ENCODE measurements at regions not wholly inside any gene's neighbourhood (a gene's known extent, or its start where the extent isn't known, plus 50 kb on each side); places are given as distances from the start of the nearest gene placed in this dataset.

- intact Hi-C loops (cut with micrococcal nuclease; ENCODE audit: unreplicated experiment): no loop called here
- Histone ChIP-seq H3K4me1 (ENCODE audit: control insufficient read depth, insufficient read depth, low read length) (peaks cover 3% of the 10 kb centered on the region; the same call in 1 of the 2 replicates), H3K27ac (ENCODE audit: low read length) (no peak overlapping the region), H3K9me3 (ENCODE audit: control insufficient read depth, insufficient read depth, low read depth, low read length) (no peaks in the 10 kb centered on the region; the same call in 1 of the 2 replicates), H3K36me3 (ENCODE audit: control insufficient read depth, insufficient read depth, low read length) (no peaks in the 10 kb centered on the region), H3K4me3 (ENCODE audit: low read depth in 2 of 2, low read length in 2 of 2) (no peak overlapping the region), H3K27me3 (ENCODE audit: control insufficient read depth, insufficient read depth, low read length) (no peaks in the 10 kb centered on the region)
- in situ Hi-C loops (cut with HindIII; ENCODE audit: low pct_unique_long_range_greater_than_20kb, low sequenced_read_pairs): no loop called here
- DNase-seq (ENCODE audit: low read depth, low spot score) (no peak), ATAC-seq (no peak)
- ChIA-PET POLR2A (no interaction called here), CTCF (no interaction called here)
- no TSS peak for BruUV-seq (replicated peaks)
- no peak for TF ChIP-seq CTCF (IDR thresholded peaks at IDR 0.05)
Observed at GRCh38 chr6:93989630-93990029, 570.3 kb upstream of the EPHA7 start.

- intact Hi-C loops (cut with micrococcal nuclease; ENCODE audit: unreplicated experiment): no loop called here
- no peak overlapping the region for H3K27ac ChIP-seq (ENCODE audit: low read length)
- ChIA-PET CTCF (no interaction called here), POLR2A (no interaction called here)
- H3K4me3 ChIP-seq (ENCODE audit: low read depth in 2 of 2, low read length in 2 of 2): no peak overlapping the region
- H3K36me3 ChIP-seq (ENCODE audit: control insufficient read depth, insufficient read depth, low read length): no peaks in the 10 kb centered on the region
- no TSS peak for BruUV-seq (replicated peaks)
- DNase-seq (ENCODE audit: low read depth, low spot score) (no peak), ATAC-seq (no peak)
- H3K9me3 ChIP-seq (ENCODE audit: control insufficient read depth, insufficient read depth, low read depth, low read length): no peaks in the 10 kb centered on the region; the same call in 1 of the 2 replicates
- H3K27me3 ChIP-seq (ENCODE audit: control insufficient read depth, insufficient read depth, low read length): no peaks in the 10 kb centered on the region
- in situ Hi-C loops (cut with HindIII; ENCODE audit: low pct_unique_long_range_greater_than_20kb, low sequenced_read_pairs): no loop called here
- no peaks in the 10 kb centered on the region for H3K4me1 ChIP-seq (ENCODE audit: control insufficient read depth, insufficient read depth, low read length)
- TF ChIP-seq POLR2AphosphoS5 (IDR thresholded peaks at IDR 0.05; ENCODE audit: low read depth, low read length): no peak
- TF ChIP-seq REST (IDR thresholded peaks at IDR 0.05; ENCODE audit: insufficient read depth in 1 of 2, low read depth in 2 of 2, low read length in 1 of 2): no peak
- TF ChIP-seq CTCF (IDR thresholded peaks at IDR 0.05): no peak
- TF ChIP-seq TCF7L2 (IDR thresholded peaks at IDR 0.05; ENCODE audit: low read depth, low read length): no peak
- no peak for TF ChIP-seq SIN3A (IDR thresholded peaks at IDR 0.05; ENCODE audit: borderline replicate concordance, insufficient read depth, low read depth, low read length)
Observed at GRCh38 chr6:93985953-93986352, 566.6 kb upstream of the EPHA7 start.

- ATAC-seq (no peak), DNase-seq (ENCODE audit: low read depth, low spot score) (no peak)
- ChIA-PET CTCF (no interaction called here), POLR2A (interaction anchor here (0.6 kb wide), 1 partner anchor 156 kb away, joined by 5 read pairs; no protein-coding TSS in a partner anchor)
- TF ChIP-seq SIN3A (IDR thresholded peaks at IDR 0.05; ENCODE audit: borderline replicate concordance, insufficient read depth, low read depth, low read length): no peak
- no peak for TF ChIP-seq POLR2AphosphoS5 (IDR thresholded peaks at IDR 0.05; ENCODE audit: low read depth, low read length)
- no peak for TF ChIP-seq CTCF (IDR thresholded peaks at IDR 0.05)
- no peak for TF ChIP-seq REST (IDR thresholded peaks at IDR 0.05; ENCODE audit: insufficient read depth in 1 of 2, low read depth in 2 of 2, low read length in 1 of 2)
- TF ChIP-seq TCF7L2 (IDR thresholded peaks at IDR 0.05; ENCODE audit: low read depth, low read length): no peak
- H3K27ac ChIP-seq (ENCODE audit: low read length): no peak overlapping the region
- no peaks in the 10 kb centered on the region for H3K36me3 ChIP-seq (ENCODE audit: control insufficient read depth, insufficient read depth, low read length)
- intact Hi-C loops (cut with micrococcal nuclease; ENCODE audit: unreplicated experiment): no loop called here
- no peaks in the 10 kb centered on the region for H3K4me1 ChIP-seq (ENCODE audit: control insufficient read depth, insufficient read depth, low read length)
- no peak overlapping the region for H3K4me3 ChIP-seq (ENCODE audit: low read depth in 2 of 2, low read length in 2 of 2)
- BruUV-seq (replicated peaks): no TSS peak
- in situ Hi-C loops (cut with HindIII; ENCODE audit: low pct_unique_long_range_greater_than_20kb, low sequenced_read_pairs): no loop called here
- H3K9me3 ChIP-seq (ENCODE audit: control insufficient read depth, insufficient read depth, low read depth, low read length): no peaks in the 10 kb centered on the region; the same call in 1 of the 2 replicates
- H3K27me3 ChIP-seq (ENCODE audit: control insufficient read depth, insufficient read depth, low read length): no peaks in the 10 kb centered on the region
Observed at GRCh38 chr6:93975159-93975558, 555.8 kb upstream of the EPHA7 start.
